MM.1S (cell line): ENCODE measurements at regions not wholly inside any gene's neighbourhood (a gene's known extent, or its start where the extent isn't known, plus 50 kb on each side); places are given as distances from the start of the nearest gene placed in this dataset.

Source experiments
- EZH2phosphoT487 ChIP-seq: fragments of 300-600 bp; sonication (generic); IDR thresholded peaks from 2 replicates; pipeline ENCODE4 v1.6.1; 2018; ENCODE audit warnings: antibody characterized with exemption, low read length
- TF ChIP-seq, protein P1 (sequence below): fragments of 300-600 bp; sonication (generic); IDR thresholded peaks from 2 replicates; pipeline ENCODE4 v1.5.1; 2016; ENCODE audit warnings: antibody characterized with exemption, low read length, mixed read lengths

GRCh38 chr4:112732142-112732541, 95.2 kb downstream of the LARP7 start:
- TF ChIP-seq, protein P1, sequence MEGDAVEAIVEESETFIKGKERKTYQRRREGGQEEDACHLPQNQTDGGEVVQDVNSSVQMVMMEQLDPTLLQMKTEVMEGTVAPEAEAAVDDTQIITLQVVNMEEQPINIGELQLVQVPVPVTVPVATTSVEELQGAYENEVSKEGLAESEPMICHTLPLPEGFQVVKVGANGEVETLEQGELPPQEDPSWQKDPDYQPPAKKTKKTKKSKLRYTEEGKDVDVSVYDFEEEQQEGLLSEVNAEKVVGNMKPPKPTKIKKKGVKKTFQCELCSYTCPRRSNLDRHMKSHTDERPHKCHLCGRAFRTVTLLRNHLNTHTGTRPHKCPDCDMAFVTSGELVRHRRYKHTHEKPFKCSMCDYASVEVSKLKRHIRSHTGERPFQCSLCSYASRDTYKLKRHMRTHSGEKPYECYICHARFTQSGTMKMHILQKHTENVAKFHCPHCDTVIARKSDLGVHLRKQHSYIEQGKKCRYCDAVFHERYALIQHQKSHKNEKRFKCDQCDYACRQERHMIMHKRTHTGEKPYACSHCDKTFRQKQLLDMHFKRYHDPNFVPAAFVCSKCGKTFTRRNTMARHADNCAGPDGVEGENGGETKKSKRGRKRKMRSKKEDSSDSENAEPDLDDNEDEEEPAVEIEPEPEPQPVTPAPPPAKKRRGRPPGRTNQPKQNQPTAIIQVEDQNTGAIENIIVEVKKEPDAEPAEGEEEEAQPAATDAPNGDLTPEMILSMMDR, result no peak
- no peak for TF ChIP-seq EZH2phosphoT487
